ENCODE measurements at regions not wholly inside any gene's neighbourhood (a gene's known extent, or its start where the extent isn't known, plus 50 kb on each side); places are given as distances from the start of the nearest gene placed in this dataset.
"Not testable (repeated sequence)": the region's sequence is repeated elsewhere in the genome, so short reads cannot be mapped to it uniquely, and the experiment has no call there.

DNA sequence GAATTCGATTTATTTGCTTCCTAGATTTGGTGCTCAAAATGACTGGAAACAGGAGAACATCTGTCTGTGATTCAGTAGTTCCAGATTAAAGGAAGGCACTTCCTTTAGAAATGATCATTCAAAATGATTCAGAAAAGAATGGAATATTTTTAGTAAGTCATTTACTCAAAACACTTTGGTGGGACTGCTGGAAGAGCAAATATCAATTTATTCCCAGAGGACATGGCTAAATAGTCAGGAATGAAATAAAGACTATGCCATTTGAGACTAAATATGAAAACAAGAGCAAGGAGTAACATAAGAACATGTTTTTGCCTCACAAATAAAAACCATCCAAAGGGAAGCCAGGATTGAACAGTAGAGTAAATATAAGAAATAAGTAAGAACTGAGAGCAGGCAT lies 138.6 kb upstream of the RASA1 start:
- Histone ChIP-seq H3K4me1 (ENCODE audit: control insufficient read depth, extremely low read depth, insufficient read depth, low read length) (no peaks in the 10 kb centered on the region), H3K4me2 (ENCODE audit: extremely low read depth, insufficient read depth, low read length) (no peak overlapping the region)

GRCh38 chr5:87132696-87133095 lies 135.0 kb upstream of the RASA1 start:
- no peak overlapping the region for H3K9ac ChIP-seq (ENCODE audit: insufficient read depth, low read length)
- DNase-seq (ENCODE audit: low read depth in 2 of 2) = no peak
- no peaks in the 10 kb centered on the region for H4K20me1 ChIP-seq (ENCODE audit: control insufficient read depth, extremely low read depth, insufficient read depth, low read length)
- H3K4me3 ChIP-seq (replicated peaks in 1 of 4; ENCODE audit: control extremely low read depth in 1 of 4, insufficient read depth in 1 of 4, low read depth in 3 of 4, low read length in 4 of 4) = no peak overlapping the region
- H3K36me3 ChIP-seq (ENCODE audit: control insufficient read depth, insufficient read depth, low read length) = no peaks in the 10 kb centered on the region
- H3K79me2 ChIP-seq (ENCODE audit: control insufficient read depth, insufficient read depth, low read length) = no peaks in the 10 kb centered on the region
- no peak overlapping the region for H2AFZ ChIP-seq (ENCODE audit: low read length)
- H3K9me3 ChIP-seq (ENCODE audit: control insufficient read depth, insufficient read depth, low read depth, low read length) = no peaks in the 10 kb centered on the region
- TF ChIP-seq EZH2 (IDR thresholded peaks at IDR 0.05; ENCODE audit: low read length, missing control alignments) = no peak
- TF ChIP-seq, protein P1, sequence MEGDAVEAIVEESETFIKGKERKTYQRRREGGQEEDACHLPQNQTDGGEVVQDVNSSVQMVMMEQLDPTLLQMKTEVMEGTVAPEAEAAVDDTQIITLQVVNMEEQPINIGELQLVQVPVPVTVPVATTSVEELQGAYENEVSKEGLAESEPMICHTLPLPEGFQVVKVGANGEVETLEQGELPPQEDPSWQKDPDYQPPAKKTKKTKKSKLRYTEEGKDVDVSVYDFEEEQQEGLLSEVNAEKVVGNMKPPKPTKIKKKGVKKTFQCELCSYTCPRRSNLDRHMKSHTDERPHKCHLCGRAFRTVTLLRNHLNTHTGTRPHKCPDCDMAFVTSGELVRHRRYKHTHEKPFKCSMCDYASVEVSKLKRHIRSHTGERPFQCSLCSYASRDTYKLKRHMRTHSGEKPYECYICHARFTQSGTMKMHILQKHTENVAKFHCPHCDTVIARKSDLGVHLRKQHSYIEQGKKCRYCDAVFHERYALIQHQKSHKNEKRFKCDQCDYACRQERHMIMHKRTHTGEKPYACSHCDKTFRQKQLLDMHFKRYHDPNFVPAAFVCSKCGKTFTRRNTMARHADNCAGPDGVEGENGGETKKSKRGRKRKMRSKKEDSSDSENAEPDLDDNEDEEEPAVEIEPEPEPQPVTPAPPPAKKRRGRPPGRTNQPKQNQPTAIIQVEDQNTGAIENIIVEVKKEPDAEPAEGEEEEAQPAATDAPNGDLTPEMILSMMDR (conservative IDR thresholded peaks at IDR 0.05 in 1 of 2, IDR thresholded peaks at IDR 0.05 in 1 of 2; ENCODE audit: low read depth in 1 of 2, low read length in 2 of 2) = no peak
- H3K4me1 ChIP-seq (ENCODE audit: control insufficient read depth, extremely low read depth, insufficient read depth, low read length) = no peaks in the 10 kb centered on the region
- H3K27ac ChIP-seq (ENCODE audit: insufficient read depth, low read length) = no peak overlapping the region
- no peak overlapping the region for H3K4me2 ChIP-seq (ENCODE audit: extremely low read depth, insufficient read depth, low read length)
- H3K27me3 ChIP-seq (ENCODE audit: control insufficient read depth, insufficient read depth, low read length) = no peaks in the 10 kb centered on the region

More for the DNA sequence above, 138.6 kb upstream of the RASA1 start:
- TF ChIP-seq, protein P1 (conservative IDR thresholded peaks at IDR 0.05 in 1 of 2, IDR thresholded peaks at IDR 0.05 in 1 of 2; ENCODE audit: low read depth in 1 of 2, low read length in 2 of 2) = no peak
- TF ChIP-seq EZH2 (IDR thresholded peaks at IDR 0.05; ENCODE audit: low read length, missing control alignments) = no peak
- H3K9me3 ChIP-seq (ENCODE audit: control insufficient read depth, insufficient read depth, low read depth, low read length) = no peaks in the 10 kb centered on the region
- H2AFZ ChIP-seq (ENCODE audit: low read length) = no peak overlapping the region
- no peaks in the 10 kb centered on the region for H4K20me1 ChIP-seq (ENCODE audit: control insufficient read depth, extremely low read depth, insufficient read depth, low read length)
- H3K79me2 ChIP-seq (ENCODE audit: control insufficient read depth, insufficient read depth, low read length) = no peaks in the 10 kb centered on the region
- no peak for DNase-seq (ENCODE audit: low read depth in 2 of 2)
- H3K9ac ChIP-seq (ENCODE audit: insufficient read depth, low read length) = no peak overlapping the region
- H3K27me3 ChIP-seq (ENCODE audit: control insufficient read depth, insufficient read depth, low read length) = no peaks in the 10 kb centered on the region
- H3K27ac ChIP-seq (ENCODE audit: insufficient read depth, low read length) = no peak overlapping the region
- H3K36me3 ChIP-seq (ENCODE audit: control insufficient read depth, insufficient read depth, low read length) = no peaks in the 10 kb centered on the region
- H3K4me3 ChIP-seq (replicated peaks in 1 of 4; ENCODE audit: control extremely low read depth in 1 of 4, insufficient read depth in 1 of 4, low read depth in 3 of 4, low read length in 4 of 4) = no peak overlapping the region

GRCh38 chr5:87134513-87134912 lies 133.2 kb upstream of the RASA1 start:
- not testable (repeated sequence) for H3K36me3 ChIP-seq (ENCODE audit: control insufficient read depth, insufficient read depth, low read length); DNase-seq (ENCODE audit: low read depth in 2 of 2); H4K20me1 ChIP-seq (ENCODE audit: control insufficient read depth, extremely low read depth, insufficient read depth, low read length); H3K4me2 ChIP-seq (ENCODE audit: extremely low read depth, insufficient read depth, low read length); H3K4me1 ChIP-seq (ENCODE audit: control insufficient read depth, extremely low read depth, insufficient read depth, low read length); H3K4me3 ChIP-seq (replicated peaks in 1 of 4; ENCODE audit: control extremely low read depth in 1 of 4, insufficient read depth in 1 of 4, low read depth in 3 of 4, low read length in 4 of 4); H3K9me3 ChIP-seq (ENCODE audit: control insufficient read depth, insufficient read depth, low read depth, low read length); H3K79me2 ChIP-seq (ENCODE audit: control insufficient read depth, insufficient read depth, low read length); H2AFZ ChIP-seq (ENCODE audit: low read length); H3K27me3 ChIP-seq (ENCODE audit: control insufficient read depth, insufficient read depth, low read length); H3K9ac ChIP-seq (ENCODE audit: insufficient read depth, low read length); H3K27ac ChIP-seq (ENCODE audit: insufficient read depth, low read length)
